LoVo (cell line): ENCODE measurements at regions not wholly inside any gene's neighbourhood (a gene's known extent, or its start where the extent isn't known, plus 50 kb on each side); places are given as distances from the start of the nearest gene placed in this dataset.

Experiments
- DNase-seq: peaks from one replicate; pipeline ENCODE4 v3.0.0-alpha.2; 2016; ENCODE audit warnings: low spot score

DNA sequence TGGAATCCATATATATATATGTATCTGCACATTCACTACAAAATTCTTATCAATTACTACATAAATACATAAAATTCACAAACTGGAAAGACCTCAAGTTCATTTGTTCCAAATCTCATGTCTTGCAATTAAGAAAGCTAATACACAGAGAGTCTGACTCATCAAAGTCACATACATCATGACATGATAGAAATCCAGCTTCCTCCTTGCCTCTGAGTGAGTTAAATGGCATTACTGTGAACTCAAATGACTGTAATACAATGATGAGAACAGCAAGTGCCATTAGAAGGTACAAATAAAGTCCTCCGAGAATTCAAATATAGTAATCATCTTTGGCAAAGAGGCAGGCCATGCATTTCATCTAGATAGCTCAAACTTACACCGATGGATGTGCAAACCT is 55.1 kb upstream of the AGTR1 start:
- no peak for DNase-seq

DNA sequence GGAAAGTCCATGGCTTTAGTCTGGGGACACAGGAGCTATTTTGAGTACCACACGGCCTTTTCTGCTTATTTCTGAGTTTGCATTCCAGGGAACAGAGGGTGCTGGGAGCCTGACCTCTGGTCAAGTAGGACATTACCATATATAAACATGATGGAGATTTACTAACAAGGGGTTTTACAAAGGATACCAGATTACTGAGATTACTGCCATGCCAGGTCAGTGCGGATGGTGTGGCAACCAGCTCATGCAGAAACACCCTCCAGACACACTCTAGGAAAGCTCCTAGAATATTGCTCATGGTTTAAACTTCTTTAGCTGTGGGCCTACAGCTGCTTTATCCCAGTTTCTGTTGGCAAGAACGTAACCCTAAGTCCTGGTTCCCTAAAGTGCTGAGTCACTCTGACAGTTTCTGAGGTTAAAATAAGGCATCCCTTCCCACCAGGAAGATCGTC is 54.3 kb upstream of the AGTR1 start:
- no peak for DNase-seq

DNA sequence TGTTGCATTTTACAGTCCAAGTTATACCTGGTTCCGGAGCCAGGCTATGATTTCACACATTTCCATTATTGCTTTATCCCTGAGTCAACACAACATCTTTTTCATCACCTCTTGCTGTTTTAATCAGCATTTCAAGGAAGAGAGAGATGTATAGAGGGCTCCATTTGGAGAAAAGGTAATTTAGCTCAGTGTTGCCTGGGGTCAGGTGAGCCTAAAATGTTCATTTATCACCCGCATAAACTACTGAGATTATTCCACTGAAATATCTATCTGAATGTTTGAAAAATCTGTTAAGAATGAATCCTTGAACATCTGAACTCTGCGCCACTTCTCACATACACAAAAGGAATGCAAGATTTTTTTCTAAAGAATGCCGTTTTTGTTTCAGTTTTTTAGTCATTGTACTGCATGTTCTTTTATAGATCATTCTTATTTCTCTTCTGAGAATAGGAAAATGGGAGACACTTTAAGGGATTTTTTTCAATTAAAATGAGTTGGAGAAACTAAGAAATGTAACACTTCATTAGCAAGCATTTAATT is 51.5 kb upstream of the AGTR1 start:
- DNase-seq, result no peak
